ENCODE measurements at regions not wholly inside any gene's neighbourhood (a gene's known extent, or its start where the extent isn't known, plus 50 kb on each side); places are given as distances from the start of the nearest gene placed in this dataset.
A peak's percentile ranks its signal among the peaks of the same experiment; 100 is the strongest.

GRCh38 chr6:113433335-113433991 is 423.7 kb upstream of the MARCKS start:
- H3K4me1 ChIP-seq: peaks cover 5 to 24% (median 20%) of the 10 kb centered on the region in 4 donors
- peak overlapping the region in 3 of 4 donors; percentile 39 to 40 (median 39) for H3K27ac ChIP-seq (replicated peaks in 1 of 4)
- WGBS: 29% methylated on average over 6 of the region's 6 CpGs
- no peaks in the 10 kb centered on the region for H3K36me3 ChIP-seq
- TF ChIP-seq POLR2AphosphoS5 (IDR thresholded peaks at IDR 0.05) (peak; percentile 49 to 57), POLR2A (IDR thresholded peaks at IDR 0.05; ENCODE audit: low read depth) (no peak), CTCF (IDR thresholded peaks at IDR 0.05) (no peak), EP300 (IDR thresholded peaks at IDR 0.05) (no peak)
- H3K27me3 ChIP-seq: no peaks in the 10 kb centered on the region
- intact Hi-C loops (cut with DNase I): no loop called here
- no peaks in the 10 kb centered on the region for H3K9me3 ChIP-seq
- H3K4me3 ChIP-seq: no peak overlapping the region
- DNase-seq (ENCODE audit: extremely low spot score): no peak

- intact Hi-C loops (cut with DNase I): no loop called here
- WGBS: 82% methylated on average over 3 of the region's 3 CpGs
- TF ChIP-seq EP300 (IDR thresholded peaks at IDR 0.05) (no peak), CTCF (IDR thresholded peaks at IDR 0.05) (no peak)
Observed at GRCh38 chr6:113434641-113435040, 422.5 kb upstream of the MARCKS start.

GRCh38 chr6:113437566-113437965 is 419.6 kb upstream of the MARCKS start:
- no peak overlapping the region for H3K27ac ChIP-seq (replicated peaks in 1 of 4)
- no peaks in the 10 kb centered on the region for H3K9me3 ChIP-seq
- intact Hi-C loops (cut with DNase I): no loop called here
- 52% methylated on average over 3 of the region's 3 CpGs for WGBS
- DNase-seq (ENCODE audit: extremely low spot score): no peak
- no peaks in the 10 kb centered on the region for H3K27me3 ChIP-seq
- no peak for TF ChIP-seq POLR2AphosphoS5 (IDR thresholded peaks at IDR 0.05)
- TF ChIP-seq EP300 (IDR thresholded peaks at IDR 0.05): no peak
- no peak for TF ChIP-seq POLR2A (IDR thresholded peaks at IDR 0.05; ENCODE audit: low read depth)
- no peak for TF ChIP-seq CTCF (IDR thresholded peaks at IDR 0.05)
- H3K4me3 ChIP-seq: no peak overlapping the region
- H3K4me1 ChIP-seq: peaks cover 5 to 20% (median 18%) of the 10 kb centered on the region in 4 donors
- no peaks in the 10 kb centered on the region for H3K36me3 ChIP-seq

More at GRCh38 chr6:113434641-113435040, 422.5 kb upstream of the MARCKS start:
- Histone ChIP-seq H3K4me1 (peaks cover 5 to 24% (median 20%) of the 10 kb centered on the region in 4 donors), H3K4me3 (no peak overlapping the region), H3K27ac (replicated peaks in 1 of 4) (no peak overlapping the region), H3K9me3 (no peaks in the 10 kb centered on the region), H3K27me3 (no peaks in the 10 kb centered on the region), H3K36me3 (no peaks in the 10 kb centered on the region)
- no peak for DNase-seq (ENCODE audit: extremely low spot score)

GRCh38 chr6:113439866-113440265 is 417.3 kb upstream of the MARCKS start:
- Histone ChIP-seq H3K36me3 (no peaks in the 10 kb centered on the region), H3K9me3 (no peaks in the 10 kb centered on the region), H3K4me1 (no peaks in the 10 kb centered on the region), H3K27ac (replicated peaks in 1 of 4) (no peak overlapping the region), H3K27me3 (no peaks in the 10 kb centered on the region), H3K4me3 (no peak overlapping the region)
- 85% methylated on average over 7 of the region's 7 CpGs for WGBS
- DNase-seq (ENCODE audit: extremely low spot score): no peak
- no peak for TF ChIP-seq CTCF (IDR thresholded peaks at IDR 0.05)
- TF ChIP-seq EP300 (IDR thresholded peaks at IDR 0.05): no peak
- no peak for TF ChIP-seq POLR2AphosphoS5 (IDR thresholded peaks at IDR 0.05)
- TF ChIP-seq POLR2A (IDR thresholded peaks at IDR 0.05; ENCODE audit: low read depth): no peak
- intact Hi-C loops (cut with DNase I): no loop called here

- Histone ChIP-seq H3K4me1 (no peaks in the 10 kb centered on the region), H3K36me3 (no peaks in the 10 kb centered on the region), H3K27ac (replicated peaks in 1 of 4) (no peak overlapping the region), H3K9me3 (no peaks in the 10 kb centered on the region), H3K4me3 (no peak overlapping the region), H3K27me3 (no peaks in the 10 kb centered on the region)
- 85% methylated on average over 1 of the region's 1 CpG for WGBS
- intact Hi-C loops (cut with DNase I): no loop called here
- TF ChIP-seq EP300 (IDR thresholded peaks at IDR 0.05) (no peak), POLR2A (IDR thresholded peaks at IDR 0.05; ENCODE audit: low read depth) (no peak), POLR2AphosphoS5 (IDR thresholded peaks at IDR 0.05) (no peak), CTCF (IDR thresholded peaks at IDR 0.05) (no peak)
- DNase-seq (ENCODE audit: extremely low spot score): no peak
Observed at GRCh38 chr6:113442040-113442439, 415.1 kb upstream of the MARCKS start.
